GM21825 (cell line): ENCODE measurements at regions not wholly inside any gene's neighbourhood (a gene's known extent, or its start where the extent isn't known, plus 50 kb on each side); places are given as distances from the start of the nearest gene placed in this dataset.
"Not testable (repeated sequence)": the region's sequence is repeated elsewhere in the genome, so short reads cannot be mapped to it uniquely, and the experiment has no call there.

ENCODE experiments used
- ATAC-seq: cut with Tn5 transposase; IDR thresholded peaks from one replicate; pipeline ENCODE4 v1.9.1; 2021; ENCODE audit warnings: mild to moderate bottlenecking, moderate library complexity; ENCODE audit not compliant: unreplicated experiment

GRCh38 chr15:69668039-69668705 lies 215.6 kb downstream of the RPLP1 start:
- no peak for ATAC-seq

GRCh38 chr15:69668963-69669362 lies 216.3 kb downstream of the RPLP1 start:
- peak; percentile 46 for ATAC-seq

- ATAC-seq, result no peak
Measured at GRCh38 chr15:69669446-69669845, 216.8 kb downstream of the RPLP1 start.

- no peak for ATAC-seq
Measured at GRCh38 chr15:69673291-69673881, 220.8 kb downstream of the RPLP1 start.

- no peak for ATAC-seq
Measured at GRCh38 chr15:69675731-69676130, 223.1 kb downstream of the RPLP1 start.

- peak; percentile 38 for ATAC-seq
Measured at GRCh38 chr15:69677403-69677802, 224.8 kb downstream of the RPLP1 start.

- peak; percentile 90 for ATAC-seq
Measured at GRCh38 chr15:69679623-69680228, 227.1 kb downstream of the RPLP1 start.

GRCh38 chr15:69684823-69685222 lies 232.2 kb downstream of the RPLP1 start:
- not testable (repeated sequence) for ATAC-seq

GRCh38 chr15:69685512-69686452 lies 233.2 kb downstream of the RPLP1 start:
- no peak for ATAC-seq

GRCh38 chr15:69686626-69687025 lies 234.0 kb downstream of the RPLP1 start:
- ATAC-seq, result no peak

GRCh38 chr15:69689133-69689532 lies 236.5 kb downstream of the RPLP1 start:
- no peak for ATAC-seq

- no peak for ATAC-seq
Measured at GRCh38 chr15:69691307-69692015, 238.8 kb downstream of the RPLP1 start.

- no peak for ATAC-seq
Measured at GRCh38 chr15:69692342-69692741, 239.7 kb downstream of the RPLP1 start.

GRCh38 chr15:69693059-69693458 lies 240.4 kb downstream of the RPLP1 start:
- ATAC-seq, result no peak

- ATAC-seq, result no peak
Measured at GRCh38 chr15:69696946-69697345, 244.3 kb downstream of the RPLP1 start.

- no peak for ATAC-seq
Measured at GRCh38 chr15:69697916-69698315, 245.3 kb downstream of the RPLP1 start.

GRCh38 chr15:69699096-69699495 lies 246.5 kb downstream of the RPLP1 start:
- no peak for ATAC-seq

GRCh38 chr15:69700380-69700779 lies 247.8 kb downstream of the RPLP1 start:
- ATAC-seq, result no peak

GRCh38 chr15:69701198-69701597 lies 248.6 kb downstream of the RPLP1 start:
- no peak for ATAC-seq

GRCh38 chr15:69703532-69704187 lies 251.0 kb downstream of the RPLP1 start:
- ATAC-seq, result no peak
